ENCODE measurements at regions not wholly inside any gene's neighbourhood (a gene's known extent, or its start where the extent isn't known, plus 50 kb on each side); places are given as distances from the start of the nearest gene placed in this dataset.

GRCh38 chr12:78636231-78636855 lies 228.2 kb upstream of the SYT1 start:
- no peak for TF ChIP-seq CTCF (conservative IDR thresholded peaks at IDR 0.05; ENCODE audit: low read depth, low read length)
- no peak for TF ChIP-seq EZH2phosphoT487 (IDR thresholded peaks at IDR 0.05; ENCODE audit: borderline replicate concordance, low read length)
- TF ChIP-seq EZH2 (IDR thresholded peaks at IDR 0.05; ENCODE audit: low read length, unreplicated experiment), result no peak
